ENCODE measurements at regions not wholly inside any gene's neighbourhood (a gene's known extent, or its start where the extent isn't known, plus 50 kb on each side); places are given as distances from the start of the nearest gene placed in this dataset.

GRCh38 chr11:34830648-34831047 is 85.5 kb downstream of the APIP start:
- TF ChIP-seq TAF1 (IDR thresholded peaks at IDR 0.05; ENCODE audit: low read depth, low read length) = no peak
- no peak for TF ChIP-seq POLR2A (IDR thresholded peaks at IDR 0.05; ENCODE audit: low read depth, low read length)
- no peak for TF ChIP-seq POLR2AphosphoS5 (IDR thresholded peaks at IDR 0.05; ENCODE audit: low read depth, low read length)
